Vagina (tissue), 2 donors: ENCODE measurements at regions not wholly inside any gene's neighbourhood (a gene's known extent, or its start where the extent isn't known, plus 50 kb on each side); places are given as distances from the start of the nearest gene placed in this dataset.

Experiments
- POLR2A ChIP-seq, 2 donors: fragments of 450-650 bp; IDR thresholded peaks; one replicate each; pipeline ENCODE4 v1.6.1; 2017; ENCODE audit warnings: antibody characterized with exemption in 2 of 2, mild to moderate bottlenecking in 2 of 2, moderate library complexity in 2 of 2
- POLR2AphosphoS5 ChIP-seq, 2 donors: sonication (generic); formaldehyde crosslinking; IDR thresholded peaks; one replicate each; pipeline ENCODE4 v1.9.0; 2017; ENCODE audit warnings: antibody characterized with exemption in 2 of 2, mild to moderate bottlenecking in 2 of 2, low read depth in 1 of 2; ENCODE audit not compliant: insufficient read depth in 1 of 2
- TF ChIP-seq, protein P1 (sequence below), 3 experiments: fragments of 450-650 bp in 2 of 3; fragments of 200-600 bp in 1 of 3; sonication (generic) in 1 of 3; IDR thresholded peaks; one replicate each; pipeline ENCODE4 v1.5.1; 2017 to 2019; ENCODE audit warnings: antibody characterized with exemption in 3 of 3, mild to moderate bottlenecking in 2 of 3, moderate library complexity in 2 of 3

GRCh38 chr5:147112899-147113298, 121.9 kb upstream of the STK32A start:
- TF ChIP-seq, protein P1, sequence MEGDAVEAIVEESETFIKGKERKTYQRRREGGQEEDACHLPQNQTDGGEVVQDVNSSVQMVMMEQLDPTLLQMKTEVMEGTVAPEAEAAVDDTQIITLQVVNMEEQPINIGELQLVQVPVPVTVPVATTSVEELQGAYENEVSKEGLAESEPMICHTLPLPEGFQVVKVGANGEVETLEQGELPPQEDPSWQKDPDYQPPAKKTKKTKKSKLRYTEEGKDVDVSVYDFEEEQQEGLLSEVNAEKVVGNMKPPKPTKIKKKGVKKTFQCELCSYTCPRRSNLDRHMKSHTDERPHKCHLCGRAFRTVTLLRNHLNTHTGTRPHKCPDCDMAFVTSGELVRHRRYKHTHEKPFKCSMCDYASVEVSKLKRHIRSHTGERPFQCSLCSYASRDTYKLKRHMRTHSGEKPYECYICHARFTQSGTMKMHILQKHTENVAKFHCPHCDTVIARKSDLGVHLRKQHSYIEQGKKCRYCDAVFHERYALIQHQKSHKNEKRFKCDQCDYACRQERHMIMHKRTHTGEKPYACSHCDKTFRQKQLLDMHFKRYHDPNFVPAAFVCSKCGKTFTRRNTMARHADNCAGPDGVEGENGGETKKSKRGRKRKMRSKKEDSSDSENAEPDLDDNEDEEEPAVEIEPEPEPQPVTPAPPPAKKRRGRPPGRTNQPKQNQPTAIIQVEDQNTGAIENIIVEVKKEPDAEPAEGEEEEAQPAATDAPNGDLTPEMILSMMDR (IDR thresholded peaks at IDR 0.05): no peak
- no peak for TF ChIP-seq POLR2A (IDR thresholded peaks at IDR 0.05)
- TF ChIP-seq POLR2AphosphoS5 (IDR thresholded peaks at IDR 0.05; ENCODE audit: insufficient read depth in 1 of 2, low read depth in 1 of 2): no peak
